Lung (tissue), 11 donors: ENCODE measurements at regions not wholly inside any gene's neighbourhood (a gene's known extent, or its start where the extent isn't known, plus 50 kb on each side); places are given as distances from the start of the nearest gene placed in this dataset.

Source experiments
- ATAC-seq: fragments of 200-7000 bp; cut with Tn5 transposase; one replicate; pipeline ENCODE4 v1.9.1; 2020; ENCODE audit warnings: moderate number of reproducible peaks; ENCODE audit not compliant: insufficient read depth, low FRiP score
- DNase-seq, 3 donors: peaks; one replicate each; pipeline ENCODE4 v3.0.0-alpha.2; 2013 to 2017
- H3K27ac ChIP-seq, 2 donors: one replicate each; pipeline ENCODE4 v1.5.1; 2013; ENCODE audit warnings: mild to moderate bottlenecking in 2 of 2, moderate library complexity in 2 of 2, control low read depth in 1 of 2, inconsistent platforms in 1 of 2, low read depth in 1 of 2, low read length in 1 of 2
- H3K27me3 ChIP-seq, 3 donors: one replicate each; pipeline ENCODE4 v1.5.1; 2013; ENCODE audit warnings: low read length in 2 of 3; ENCODE audit not compliant: control insufficient read depth in 3 of 3, insufficient read depth in 3 of 3
- H3K36me3 ChIP-seq, 4 donors: one replicate each; pipeline ENCODE4 v1.5.1; 2013; ENCODE audit warnings: low read length in 4 of 4, mild to moderate bottlenecking in 1 of 4, moderate library complexity in 1 of 4; ENCODE audit not compliant: control insufficient read depth in 4 of 4, insufficient read depth in 4 of 4
- H3K4me1 ChIP-seq, 5 donors: one replicate each; pipeline ENCODE4 v1.5.1; 2013; ENCODE audit warnings: low read length in 5 of 5, mild to moderate bottlenecking in 2 of 5, moderate library complexity in 1 of 5; ENCODE audit not compliant: control insufficient read depth in 5 of 5, insufficient read depth in 5 of 5
- H3K4me3 ChIP-seq: one replicate; pipeline ENCODE4 v1.5.1; 2013; ENCODE audit warnings: mild to moderate bottlenecking, control low read depth, moderate library complexity
- H3K9ac ChIP-seq, 2 donors: one replicate each; pipeline ENCODE4 v1.5.1; 2013; ENCODE audit warnings: low read length in 2 of 2, control low read depth in 1 of 2; ENCODE audit not compliant: insufficient read depth in 1 of 2
- H3K9me3 ChIP-seq, 4 donors: one replicate each; pipeline ENCODE4 v1.5.1; 2013; ENCODE audit warnings: low read length in 3 of 4, mild to moderate bottlenecking in 1 of 4, moderate library complexity in 1 of 4; ENCODE audit not compliant: control insufficient read depth in 4 of 4, insufficient read depth in 3 of 4
- CTCF ChIP-seq: IDR thresholded peaks from 2 replicates; pipeline ENCODE4 v1.5.1; 2012; ENCODE audit warnings: mild to moderate bottlenecking; ENCODE audit errors: control extremely low read depth, extremely low read depth
- WGBS, 2 donors: extraction: QIAGEN DNeasy Blood & Tissue Kit; methylation state at CpG; one replicate each; pipeline ENCODE4 v1.1.7; 2013; 5-methylcytosine and 5-hydroxymethylcytosine counted together
- donor health status: control.
- donor health status: control.
- donor health status: Bipolar disorder and iron deficiency.
- donor health status: healthy.
- donor health status: DM: yes; HTN: yes; CAD: no.

DNA sequence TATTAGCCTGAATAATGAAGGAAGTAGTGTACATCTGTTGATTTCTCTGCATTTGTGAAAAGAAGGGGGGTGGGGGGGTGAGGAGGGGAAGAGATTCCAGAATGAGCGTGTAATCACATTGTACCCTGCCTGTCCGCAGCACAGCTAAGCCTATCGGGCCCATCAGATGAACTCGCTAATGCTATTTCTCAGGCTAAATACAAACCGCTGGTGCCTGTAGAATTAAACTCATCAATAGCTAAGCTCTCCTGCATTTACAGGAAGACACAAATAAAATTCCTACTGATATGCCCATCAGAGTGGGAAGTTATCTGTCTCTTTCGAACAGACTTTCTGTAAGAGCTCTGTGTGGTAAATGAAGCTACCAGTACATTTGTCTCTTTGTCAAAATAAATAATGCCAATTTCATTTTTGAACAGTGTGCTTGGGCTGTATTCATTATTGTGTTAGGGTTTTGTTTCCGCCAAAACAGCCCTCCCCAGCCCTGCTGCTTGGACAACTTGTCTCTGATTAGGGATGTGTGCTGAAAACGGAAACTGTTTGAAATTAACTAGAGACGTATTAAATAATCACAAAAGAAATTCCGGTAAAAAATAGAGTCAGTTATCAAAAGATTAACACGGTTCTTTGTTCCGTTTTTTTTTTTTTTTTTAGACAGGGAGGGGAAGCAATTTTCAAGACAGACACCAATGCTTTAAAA lies 305.4 kb downstream of the TTLL7 start:
- Histone ChIP-seq H3K36me3 (no peaks in the 10 kb centered on the region), H3K9me3 (peaks cover 0 to 2% (median 0%) of the 10 kb centered on the region in 4 donors), H3K27ac (no peak overlapping the region), H3K27me3 (no peaks in the 10 kb centered on the region), H3K4me3 (no peak overlapping the region), H3K4me1 (peaks cover 4 to 13% (median 7%) of the 10 kb centered on the region in 5 donors), H3K9ac (no peak overlapping the region)
- ATAC-seq (no peak), DNase-seq (peak; percentile 20 to 66 (median 57))
- whole genome bisulfite sequencing, 2 donors: 11 to 28% methylated on average over 12 of the region's 12 CpGs
- TF ChIP-seq CTCF: no peak

DNA sequence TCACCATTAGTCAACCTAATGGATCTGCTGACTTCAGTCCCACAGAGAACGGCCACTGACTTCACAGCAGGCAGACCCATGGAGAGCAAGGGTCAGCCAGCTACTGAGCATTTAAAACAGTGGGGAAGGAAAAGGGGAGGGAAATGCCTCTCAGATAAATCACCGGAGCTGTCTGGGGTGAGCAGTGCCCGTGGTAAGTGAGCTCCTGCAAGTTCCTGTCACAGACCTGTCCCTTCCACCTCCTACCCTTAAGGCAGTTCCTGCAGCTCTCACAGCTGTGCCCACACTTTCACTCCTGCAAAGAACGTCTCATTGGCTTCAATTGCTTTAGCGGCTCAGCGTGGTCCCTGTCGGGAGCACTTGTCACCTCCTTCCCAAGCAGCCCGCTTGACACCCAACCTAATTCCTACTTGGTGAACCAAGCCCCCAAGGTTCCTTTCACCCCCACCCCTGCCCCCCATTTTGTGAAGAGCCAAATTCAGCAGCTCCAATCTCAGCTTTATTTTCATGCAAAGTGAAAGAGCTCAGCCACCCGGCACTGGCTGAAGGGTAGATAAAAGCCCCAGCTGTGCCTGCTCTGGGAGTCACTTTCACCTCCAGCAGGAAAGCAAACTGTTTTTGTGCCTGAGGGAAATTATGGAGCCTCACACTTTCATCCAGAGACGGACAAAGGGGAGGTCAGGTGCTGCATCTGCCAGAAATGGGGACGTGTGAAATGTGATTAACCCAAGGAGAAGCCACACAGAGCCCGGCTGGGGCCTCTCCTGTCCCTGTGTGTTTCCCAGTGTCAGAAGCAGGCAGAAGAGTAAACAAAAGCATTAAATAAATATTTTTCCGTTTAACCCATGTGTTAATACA lies 306.2 kb downstream of the TTLL7 start:
- ATAC-seq: no peak
- Histone ChIP-seq H3K9ac (peak overlapping the region in 1 of 2 donors; percentile 62), H3K4me1 (peaks cover 4 to 13% (median 7%) of the 10 kb centered on the region in 5 donors), H3K4me3 (no peak overlapping the region), H3K27ac (no peak overlapping the region), H3K27me3 (no peaks in the 10 kb centered on the region), H3K9me3 (peaks cover 0 to 2% (median 0%) of the 10 kb centered on the region in 4 donors), H3K36me3 (no peaks in the 10 kb centered on the region)
- DNase-seq: peak; percentile 47 to 75 (median 61)
- TF ChIP-seq CTCF: no peak
- 6 to 10% methylated on average over 13 of the region's 13 CpGs for WGBS, 2 donors

GRCh38 chr1:83691953-83692500 lies 306.9 kb downstream of the TTLL7 start:
- DNase-seq (no peak), ATAC-seq (no peak)
- H3K9ac ChIP-seq: no peak overlapping the region
- no peak overlapping the region for H3K4me3 ChIP-seq
- H3K4me1 ChIP-seq: peaks cover 4 to 13% (median 7%) of the 10 kb centered on the region in 5 donors
- TF ChIP-seq CTCF: no peak
- no peaks in the 10 kb centered on the region for H3K27me3 ChIP-seq
- H3K9me3 ChIP-seq: peaks cover 0 to 2% (median 0%) of the 10 kb centered on the region in 4 donors
- 94 to 95% methylated on average over 8 of the region's 8 CpGs for WGBS, 2 donors
- no peak overlapping the region for H3K27ac ChIP-seq
- no peaks in the 10 kb centered on the region for H3K36me3 ChIP-seq
